ENCODE measurements at regions not wholly inside any gene's neighbourhood (a gene's known extent, or its start where the extent isn't known, plus 50 kb on each side); places are given as distances from the start of the nearest gene placed in this dataset.
"Not testable (repeated sequence)": the region's sequence is repeated elsewhere in the genome, so short reads cannot be mapped to it uniquely, and the experiment has no call there.

DNA sequence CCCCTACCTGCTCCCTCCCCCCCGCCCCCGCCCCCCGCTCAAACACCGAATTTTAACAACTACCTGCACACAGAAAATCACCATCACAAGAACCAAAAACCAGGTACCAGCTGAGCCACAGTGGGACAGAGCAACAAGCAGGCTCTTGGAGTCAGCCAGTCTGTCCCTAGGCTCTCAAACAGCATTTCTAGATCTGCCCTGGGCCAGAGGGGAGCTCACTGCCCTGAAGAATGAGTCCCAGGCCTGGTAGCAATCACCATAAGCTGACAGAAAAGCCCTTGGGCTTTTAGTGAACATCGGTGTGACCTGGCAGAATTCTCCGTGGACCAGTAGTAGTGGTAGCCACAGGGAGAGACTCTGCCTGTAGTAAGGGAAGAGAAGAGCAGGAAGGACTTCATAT, 58.3 kb downstream of the C11orf87 start:
- no peak for DNase-seq

GRCh38 chr11:109486129-109486528, 64.1 kb downstream of the C11orf87 start:
- no peak for DNase-seq

DNA sequence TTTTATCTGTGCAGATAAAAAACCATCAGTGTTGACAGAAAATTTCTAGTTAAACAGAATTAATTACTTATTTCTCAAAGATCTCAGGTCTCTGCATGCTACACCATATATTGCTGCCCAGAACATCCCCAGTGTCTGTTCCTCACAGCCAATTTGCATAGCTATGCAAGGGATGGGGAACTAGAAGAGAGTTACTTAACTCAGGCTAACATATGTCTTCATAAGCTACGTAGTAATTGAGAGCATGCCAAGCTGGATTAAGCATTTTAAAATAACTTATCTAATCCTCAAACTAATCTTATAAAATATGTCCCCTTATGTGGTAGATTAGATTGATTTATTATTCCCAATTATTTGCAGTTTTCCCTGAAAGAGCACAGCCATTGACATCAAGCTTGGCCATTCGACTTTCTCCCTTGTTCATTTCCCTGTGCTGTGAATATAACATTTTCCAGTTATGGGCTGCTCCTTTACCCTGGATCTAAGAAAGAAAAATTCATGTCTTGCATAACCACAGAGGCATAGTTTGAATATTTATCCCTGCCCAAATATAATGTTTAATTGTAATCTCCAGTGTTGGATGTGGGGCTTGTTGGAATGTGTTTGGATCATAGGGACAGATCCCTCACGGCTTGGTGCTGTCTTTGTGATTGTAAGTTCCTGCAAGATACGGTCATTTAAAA, 69.1 kb downstream of the C11orf87 start:
- no peak for DNase-seq

- no peak for DNase-seq
Measured at GRCh38 chr11:109506115-109506514, 84.1 kb downstream of the C11orf87 start.

GRCh38 chr11:109507331-109507730, 85.3 kb downstream of the C11orf87 start:
- DNase-seq: no peak

DNA sequence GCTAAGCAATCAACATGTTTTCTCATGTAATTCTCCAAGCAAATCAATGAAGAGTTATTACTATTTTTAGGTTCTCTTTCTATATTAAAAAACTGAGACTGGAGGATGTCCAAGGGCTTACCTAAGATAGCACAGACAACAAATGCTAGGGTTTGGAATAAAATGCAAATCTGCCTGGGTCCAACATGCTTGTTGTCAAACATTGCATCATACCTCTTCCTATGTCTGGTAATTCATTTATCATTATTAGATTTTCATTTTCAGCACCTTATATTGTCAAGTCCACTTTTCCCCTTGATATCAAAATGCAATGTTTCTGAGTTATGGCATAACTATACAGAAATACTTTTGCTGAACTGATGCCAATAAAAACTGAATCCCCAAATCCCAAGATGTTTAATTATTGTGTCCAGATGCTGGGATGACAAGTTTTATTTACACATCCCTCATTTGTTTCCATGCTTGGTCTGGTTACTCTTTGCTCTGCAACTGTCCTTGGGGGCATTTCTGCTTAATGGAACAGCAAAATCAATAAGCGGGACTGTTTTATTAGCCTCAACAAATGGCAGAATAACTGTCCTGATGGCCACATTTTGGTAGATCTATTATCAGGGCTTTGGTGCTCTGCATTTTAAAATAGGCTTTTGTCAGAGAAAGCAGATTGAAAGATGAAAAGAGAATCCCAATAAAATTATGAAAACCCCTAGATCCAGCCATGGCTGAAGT, 86.0 kb downstream of the C11orf87 start:
- no peak for DNase-seq

GRCh38 chr11:109508943-109509342, 87.0 kb downstream of the C11orf87 start:
- DNase-seq: no peak

- no peak for DNase-seq
Measured at GRCh38 chr11:109510316-109510715, 88.3 kb downstream of the C11orf87 start.

GRCh38 chr11:109511598-109511997, 89.6 kb downstream of the C11orf87 start:
- no peak for DNase-seq

GRCh38 chr11:109512249-109512648, 90.3 kb downstream of the C11orf87 start:
- no peak for DNase-seq

GRCh38 chr11:109512680-109513079, 90.7 kb downstream of the C11orf87 start:
- no peak for DNase-seq

- DNase-seq: no peak
Measured at GRCh38 chr11:109514313-109515018, 92.5 kb downstream of the C11orf87 start.

GRCh38 chr11:109519253-109519652, 97.3 kb downstream of the C11orf87 start:
- DNase-seq: no peak

GRCh38 chr11:109521571-109522086, 99.6 kb downstream of the C11orf87 start:
- DNase-seq: no peak

DNA sequence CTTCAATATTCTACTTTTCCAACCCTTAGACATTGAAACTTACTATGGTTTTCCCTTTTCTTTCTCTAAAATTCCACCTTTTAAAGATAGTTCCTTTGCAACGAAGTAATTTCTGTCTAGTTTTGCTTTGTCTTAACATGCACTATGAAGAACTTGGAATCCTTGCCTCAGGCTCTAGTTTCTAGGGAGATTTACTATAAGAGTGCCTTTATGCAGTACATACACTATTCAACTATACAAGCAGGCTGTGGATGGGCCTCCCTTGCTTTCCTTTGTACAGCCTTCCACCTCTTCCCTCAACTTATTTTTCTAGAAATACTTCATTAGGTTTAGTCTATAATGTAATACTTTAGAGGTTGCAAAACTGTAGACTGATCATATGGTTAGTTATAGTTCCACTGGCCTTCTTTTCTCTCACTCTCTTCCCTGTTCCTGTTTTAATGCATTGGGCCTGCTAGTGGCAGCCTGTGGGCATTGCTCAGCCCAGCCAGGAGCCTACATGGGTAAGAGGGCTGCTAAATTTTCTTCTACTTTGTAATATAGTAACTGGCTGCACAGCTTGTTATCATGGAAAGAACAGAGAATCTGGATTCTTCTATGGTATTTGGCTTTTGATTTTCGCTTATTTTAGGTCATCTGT, 100.2 kb downstream of the C11orf87 start:
- DNase-seq: no peak

DNA sequence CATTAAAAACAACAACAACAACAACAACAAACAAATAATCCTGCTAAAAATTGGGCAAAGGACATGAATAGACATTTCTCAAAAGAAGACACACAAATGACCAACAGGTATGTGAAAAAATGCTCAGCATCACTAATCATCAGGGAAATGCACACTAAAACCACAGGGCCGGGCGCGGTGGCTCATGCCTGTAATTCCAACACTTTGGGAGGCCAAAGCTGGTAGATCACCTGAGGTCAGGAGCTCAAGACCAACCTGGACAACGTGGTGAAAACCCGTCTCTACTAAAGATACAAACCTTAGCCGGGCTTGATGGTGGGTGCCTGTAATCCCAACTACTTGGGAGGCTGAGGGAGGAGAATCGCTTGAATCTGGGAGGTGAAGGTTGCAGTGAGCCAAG, 103.6 kb downstream of the C11orf87 start:
- DNase-seq: not testable (repeated sequence)

DNA sequence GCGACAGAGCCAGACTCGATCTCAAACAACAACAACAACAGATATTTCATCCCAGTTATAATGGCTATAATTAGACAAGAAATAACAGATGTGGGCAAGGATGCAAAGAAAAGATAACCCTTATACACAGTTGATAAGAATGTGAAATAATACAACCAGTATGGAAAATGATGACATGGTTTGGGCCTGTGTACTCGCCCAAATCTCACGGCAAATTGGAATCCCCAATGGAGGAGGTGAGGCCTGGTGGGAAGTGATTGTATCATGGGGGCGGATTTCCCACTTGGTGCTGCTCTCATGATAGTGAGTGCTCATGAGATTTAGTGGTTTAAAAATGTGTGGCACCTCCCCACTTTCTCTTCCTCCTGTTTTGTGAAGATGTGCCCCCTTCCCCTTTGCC, 104.1 kb downstream of the C11orf87 start:
- no peak for DNase-seq

- no peak for DNase-seq
Measured at GRCh38 chr11:109526931-109527330, 104.9 kb downstream of the C11orf87 start.

DNA sequence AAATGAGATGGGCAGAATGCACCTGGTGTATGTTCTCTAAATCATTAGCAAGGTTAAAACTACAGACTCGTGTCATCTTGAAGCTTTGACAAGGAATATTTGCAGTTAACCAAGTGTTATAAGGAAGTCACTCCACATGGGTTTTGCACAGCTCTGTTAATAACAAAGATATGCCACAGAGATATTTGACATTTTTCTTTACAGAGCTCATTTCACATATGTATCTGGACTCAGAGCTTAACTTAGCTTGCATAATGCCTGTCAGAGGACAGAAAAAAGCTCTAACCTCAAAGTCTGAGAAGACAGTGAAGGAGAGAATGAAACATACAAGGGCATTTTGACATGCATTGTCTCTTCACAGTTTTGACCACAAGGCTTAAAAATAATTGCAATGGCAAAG, 105.5 kb downstream of the C11orf87 start:
- DNase-seq: no peak

- no peak for DNase-seq
Measured at GRCh38 chr11:109547356-109548027, 125.5 kb downstream of the C11orf87 start.

- no peak for DNase-seq
Measured at GRCh38 chr11:109552376-109552775, 130.4 kb downstream of the C11orf87 start.

GRCh38 chr11:109553284-109553683, 131.3 kb downstream of the C11orf87 start:
- no peak for DNase-seq
